ENCODE measurements at regions not wholly inside any gene's neighbourhood (a gene's known extent, or its start where the extent isn't known, plus 50 kb on each side); places are given as distances from the start of the nearest gene placed in this dataset.

- no peak overlapping the region for H3K27ac ChIP-seq (ENCODE audit: low read depth, low read length)
- DNase-seq (ENCODE audit: low read depth in 4 of 6, low spot score in 6 of 6) = peak in 1 of 6 donors; percentile 38
- no peaks in the 10 kb centered on the region for H3K9me3 ChIP-seq (ENCODE audit: control insufficient read depth, insufficient read depth, low read length)
- no peaks in the 10 kb centered on the region for H3K27me3 ChIP-seq (ENCODE audit: control insufficient read depth, insufficient read depth, low read length)
- WGBS (ENCODE audit: insufficient coverage) = 69% methylated on average over 2 of the region's 6 CpGs
- H3K36me3 ChIP-seq (ENCODE audit: control insufficient read depth, insufficient read depth, low read length) = no peaks in the 10 kb centered on the region
- H3K4me1 ChIP-seq (ENCODE audit: control insufficient read depth, insufficient read depth, low read length) = no peaks in the 10 kb centered on the region
- no peak overlapping the region for H3K4me3 ChIP-seq (ENCODE audit: low read depth, low read length)
Observed at GRCh38 chr13:33752597-33752996, 65.4 kb upstream of the RFC3 start.

- no peak for DNase-seq (ENCODE audit: low read depth in 4 of 6, low spot score in 6 of 6)
- H3K27me3 ChIP-seq (ENCODE audit: control insufficient read depth, insufficient read depth, low read length) = no peaks in the 10 kb centered on the region
- H3K9me3 ChIP-seq (ENCODE audit: control insufficient read depth, insufficient read depth, low read length) = no peaks in the 10 kb centered on the region
- WGBS (ENCODE audit: insufficient coverage) = no CpG with 5 or more reads among the region's 3 CpGs
- H3K4me1 ChIP-seq (ENCODE audit: control insufficient read depth, insufficient read depth, low read length) = peaks cover 4% of the 10 kb centered on the region
- H3K27ac ChIP-seq (ENCODE audit: low read depth, low read length) = no peak overlapping the region
- no peaks in the 10 kb centered on the region for H3K36me3 ChIP-seq (ENCODE audit: control insufficient read depth, insufficient read depth, low read length)
- H3K4me3 ChIP-seq (ENCODE audit: low read depth, low read length) = no peak overlapping the region
Observed at GRCh38 chr13:33756929-33757328, 61.0 kb upstream of the RFC3 start.

GRCh38 chr13:33757713-33758112, 60.2 kb upstream of the RFC3 start:
- Histone ChIP-seq H3K9me3 (ENCODE audit: control insufficient read depth, insufficient read depth, low read length) (no peaks in the 10 kb centered on the region), H3K27ac (ENCODE audit: low read depth, low read length) (no peak overlapping the region), H3K27me3 (ENCODE audit: control insufficient read depth, insufficient read depth, low read length) (no peaks in the 10 kb centered on the region), H3K4me1 (ENCODE audit: control insufficient read depth, insufficient read depth, low read length) (peaks cover 4% of the 10 kb centered on the region), H3K36me3 (ENCODE audit: control insufficient read depth, insufficient read depth, low read length) (no peaks in the 10 kb centered on the region), H3K4me3 (ENCODE audit: low read depth, low read length) (no peak overlapping the region)
- WGBS (ENCODE audit: insufficient coverage) = no CpG with 5 or more reads among the region's 2 CpGs
- no peak for DNase-seq (ENCODE audit: low read depth in 4 of 6, low spot score in 6 of 6)

GRCh38 chr13:33758113-33758512, 59.8 kb upstream of the RFC3 start:
- no peak overlapping the region for H3K27ac ChIP-seq (ENCODE audit: low read depth, low read length)
- H3K9me3 ChIP-seq (ENCODE audit: control insufficient read depth, insufficient read depth, low read length) = no peaks in the 10 kb centered on the region
- H3K4me1 ChIP-seq (ENCODE audit: control insufficient read depth, insufficient read depth, low read length) = peaks cover 4% of the 10 kb centered on the region
- DNase-seq (ENCODE audit: low read depth in 4 of 6, low spot score in 6 of 6) = no peak
- H3K4me3 ChIP-seq (ENCODE audit: low read depth, low read length) = no peak overlapping the region
- H3K36me3 ChIP-seq (ENCODE audit: control insufficient read depth, insufficient read depth, low read length) = no peaks in the 10 kb centered on the region
- no peaks in the 10 kb centered on the region for H3K27me3 ChIP-seq (ENCODE audit: control insufficient read depth, insufficient read depth, low read length)

GRCh38 chr13:33761740-33762139, 56.2 kb upstream of the RFC3 start:
- Histone ChIP-seq H3K27me3 (ENCODE audit: control insufficient read depth, insufficient read depth, low read length) (no peaks in the 10 kb centered on the region), H3K9me3 (ENCODE audit: control insufficient read depth, insufficient read depth, low read length) (no peaks in the 10 kb centered on the region), H3K36me3 (ENCODE audit: control insufficient read depth, insufficient read depth, low read length) (no peaks in the 10 kb centered on the region), H3K4me3 (ENCODE audit: low read depth, low read length) (no peak overlapping the region), H3K4me1 (ENCODE audit: control insufficient read depth, insufficient read depth, low read length) (peaks cover 4% of the 10 kb centered on the region), H3K27ac (ENCODE audit: low read depth, low read length) (no peak overlapping the region)
- WGBS (ENCODE audit: insufficient coverage) = 20% methylated on average over 1 of the region's 6 CpGs
- peak in 2 of 6 donors; percentile 42 to 83 for DNase-seq (ENCODE audit: low read depth in 4 of 6, low spot score in 6 of 6)

- Histone ChIP-seq H3K9me3 (ENCODE audit: control insufficient read depth, insufficient read depth, low read length) (no peaks in the 10 kb centered on the region), H3K27ac (ENCODE audit: low read depth, low read length) (no peak overlapping the region), H3K36me3 (ENCODE audit: control insufficient read depth, insufficient read depth, low read length) (no peaks in the 10 kb centered on the region), H3K4me1 (ENCODE audit: control insufficient read depth, insufficient read depth, low read length) (peaks cover 4% of the 10 kb centered on the region), H3K4me3 (ENCODE audit: low read depth, low read length) (no peak overlapping the region), H3K27me3 (ENCODE audit: control insufficient read depth, insufficient read depth, low read length) (no peaks in the 10 kb centered on the region)
- WGBS (ENCODE audit: insufficient coverage) = no CpG with 5 or more reads among the region's 2 CpGs
- no peak for DNase-seq (ENCODE audit: low read depth in 4 of 6, low spot score in 6 of 6)
Observed at GRCh38 chr13:33763021-33763420, 54.9 kb upstream of the RFC3 start.

- no peak for DNase-seq (ENCODE audit: low read depth in 4 of 6, low spot score in 6 of 6)
- Histone ChIP-seq H3K9me3 (ENCODE audit: control insufficient read depth, insufficient read depth, low read length) (no peaks in the 10 kb centered on the region), H3K36me3 (ENCODE audit: control insufficient read depth, insufficient read depth, low read length) (no peaks in the 10 kb centered on the region), H3K27ac (ENCODE audit: low read depth, low read length) (no peak overlapping the region), H3K4me1 (ENCODE audit: control insufficient read depth, insufficient read depth, low read length) (peaks cover 4% of the 10 kb centered on the region), H3K27me3 (ENCODE audit: control insufficient read depth, insufficient read depth, low read length) (no peaks in the 10 kb centered on the region), H3K4me3 (ENCODE audit: low read depth, low read length) (no peak overlapping the region)
- 100% methylated on average over 1 of the region's 3 CpGs for WGBS (ENCODE audit: insufficient coverage)
Observed at GRCh38 chr13:33764716-33765115, 53.2 kb upstream of the RFC3 start.

GRCh38 chr13:33766329-33767123, 51.4 kb upstream of the RFC3 start:
- no peaks in the 10 kb centered on the region for H3K9me3 ChIP-seq (ENCODE audit: control insufficient read depth, insufficient read depth, low read length)
- H3K36me3 ChIP-seq (ENCODE audit: control insufficient read depth, insufficient read depth, low read length) = no peaks in the 10 kb centered on the region
- H3K4me1 ChIP-seq (ENCODE audit: control insufficient read depth, insufficient read depth, low read length) = peaks cover 3% of the 10 kb centered on the region
- no peaks in the 10 kb centered on the region for H3K27me3 ChIP-seq (ENCODE audit: control insufficient read depth, insufficient read depth, low read length)
- H3K27ac ChIP-seq (ENCODE audit: low read depth, low read length) = no peak overlapping the region
- H3K4me3 ChIP-seq (ENCODE audit: low read depth, low read length) = no peak overlapping the region
- 90% methylated on average over 2 of the region's 5 CpGs for WGBS (ENCODE audit: insufficient coverage)
- DNase-seq (ENCODE audit: low read depth in 4 of 6, low spot score in 6 of 6) = peak in 1 of 6 donors; percentile 19

- Histone ChIP-seq H3K4me1 (ENCODE audit: control insufficient read depth, insufficient read depth, low read length) (no peaks in the 10 kb centered on the region), H3K27me3 (ENCODE audit: control insufficient read depth, insufficient read depth, low read length) (no peaks in the 10 kb centered on the region), H3K27ac (ENCODE audit: low read depth, low read length) (no peak overlapping the region), H3K36me3 (ENCODE audit: control insufficient read depth, insufficient read depth, low read length) (no peaks in the 10 kb centered on the region), H3K4me3 (ENCODE audit: low read depth, low read length) (no peak overlapping the region), H3K9me3 (ENCODE audit: control insufficient read depth, insufficient read depth, low read length) (no peaks in the 10 kb centered on the region)
- no peak for DNase-seq (ENCODE audit: low read depth in 4 of 6, low spot score in 6 of 6)
- 95% methylated on average over 2 of the region's 2 CpGs for WGBS (ENCODE audit: insufficient coverage)
Observed at GRCh38 chr13:33767140-33767539, 50.8 kb upstream of the RFC3 start.
